ENCODE measurements at regions not wholly inside any gene's neighbourhood (a gene's known extent, or its start where the extent isn't known, plus 50 kb on each side); places are given as distances from the start of the nearest gene placed in this dataset.

- TF ChIP-seq CTCF (IDR thresholded peaks at IDR 0.05) (no peak), FOXP4 (CRISPR knock-in tag; IDR thresholded peaks at IDR 0.05) (no peak), TP53 (CRISPR knock-in tag; IDR thresholded peaks at IDR 0.05) (no peak), FOXP1 (CRISPR knock-in tag; IDR thresholded peaks at IDR 0.05; ENCODE audit: borderline replicate concordance) (no peak), PRDM15 (CRISPR knock-in tag; IDR thresholded peaks at IDR 0.05) (no peak), ZSCAN18 (CRISPR knock-in tag; IDR thresholded peaks at IDR 0.05) (no peak), HMGXB4 (CRISPR knock-in tag; IDR thresholded peaks at IDR 0.05) (no peak), MAX (CRISPR knock-in tag; IDR thresholded peaks at IDR 0.05) (no peak), ESRRA (CRISPR knock-in tag; IDR thresholded peaks at IDR 0.05; ENCODE audit: borderline replicate concordance) (no peak), CREB1 (CRISPR knock-in tag; IDR thresholded peaks at IDR 0.05) (no peak), CREM (CRISPR knock-in tag; IDR thresholded peaks at IDR 0.05) (no peak), USF2 (CRISPR knock-in tag; IDR thresholded peaks at IDR 0.05) (no peak), NFYB (CRISPR knock-in tag; conservative IDR thresholded peaks at IDR 0.05; ENCODE audit: low read depth) (no peak), TEAD4 (CRISPR knock-in tag; IDR thresholded peaks at IDR 0.05) (no peak)
Measured at GRCh38 chr19:28700176-28700575, 512.8 kb downstream of the UQCRFS1 start.

Data from WTC11 (cell line).